Stomach (tissue), 8 donors: ENCODE measurements at regions not wholly inside any gene's neighbourhood (a gene's known extent, or its start where the extent isn't known, plus 50 kb on each side); places are given as distances from the start of the nearest gene placed in this dataset.

ENCODE experiments used
- DNase-seq, 2 donors: peaks; one replicate each; pipeline versions ENCODE4 v3.0.0 to v3.0.0-alpha.2; 2013 to 2019
- H3K27ac ChIP-seq, 5 donors: fragments of 200-600 bp in 4 of 5; sonication (generic) in 4 of 5; one replicate each; pipeline ENCODE4 v1.5.1; 2013 to 2019; ENCODE audit warnings: mild to moderate bottlenecking in 1 of 5, moderate library complexity in 1 of 5
- H3K27me3 ChIP-seq, 3 donors: fragments of 200-600 bp; sonication (generic); one replicate each; pipeline ENCODE4 v1.5.1; 2017 to 2019; ENCODE audit warnings: mixed run types in 1 of 3
- H3K36me3 ChIP-seq, 4 donors: fragments of 200-600 bp; sonication (generic); 1 replicate in 3 of 4; 2 replicates in 1 of 4; pipeline ENCODE4 v1.5.1; 2016 to 2019
- H3K4me1 ChIP-seq, 4 donors: fragments of 200-600 bp; sonication (generic); one replicate each; pipeline ENCODE4 v1.5.1; 2016 to 2019
- H3K4me3 ChIP-seq, 4 donors: fragments of 200-600 bp; sonication (generic) in 3 of 4; one replicate each; pipeline ENCODE4 v1.5.1; 2016 to 2019; ENCODE audit warnings: mild to moderate bottlenecking in 1 of 4
- H3K9me3 ChIP-seq, 4 donors: fragments of 200-600 bp; sonication (generic); one replicate each; pipeline ENCODE4 v1.5.1; 2016 to 2019
- EP300 ChIP-seq: sonication (generic); formaldehyde crosslinking; IDR thresholded peaks from one replicate; pipeline ENCODE4 v1.6.1; 2017; ENCODE audit warnings: antibody characterized with exemption
- POLR2A ChIP-seq, 4 donors: fragments of 450-650 bp; IDR thresholded peaks; one replicate each; pipeline ENCODE4 v1.6.1; 2016; ENCODE audit warnings: antibody characterized with exemption in 4 of 4, control low read depth in 2 of 4, mild to moderate bottlenecking in 1 of 4, moderate library complexity in 1 of 4
- POLR2AphosphoS5 ChIP-seq, 3 donors: sonication (generic); formaldehyde crosslinking; IDR thresholded peaks; one replicate each; pipeline ENCODE4 v1.6.1; 2016; ENCODE audit warnings: antibody characterized with exemption in 3 of 3
- WGBS, 5 donors: extraction: QIAGEN DNeasy Blood & Tissue Kit in 3 of 5; methylation state at CpG; one replicate each; pipeline versions ENCODE4 v1.1.5 to v1.1.7; 2013 to 2018; 5-methylcytosine and 5-hydroxymethylcytosine counted together
- intact Hi-C: fragments of 100-400 bp; cut with DNase I; formaldehyde crosslinking; loops from one replicate; pipeline ENCODE4 v1.15.1; 2023; ENCODE audit warnings: low total_unique reads
- TF ChIP-seq, protein P1 (sequence below), 7 experiments: fragments of 450-650 bp in 4 of 7; fragments of 200-600 bp in 3 of 7; sonication (generic) in 3 of 7; IDR thresholded peaks; one replicate each; pipeline ENCODE4 v1.5.1; 2016 to 2019; ENCODE audit warnings: antibody characterized with exemption in 7 of 7, control low read depth in 2 of 7, mild to moderate bottlenecking in 1 of 7
- donor health status: healthy with polysubstance abuse.
- donor health status: Bipolar disorder and iron deficiency.
- donor health status: healthy.

GRCh38 chr7:124191030-124191429 is 158.2 kb upstream of the TMEM229A start:
- no peaks in the 10 kb centered on the region for H3K4me1 ChIP-seq
- intact Hi-C loops: no loop called here
- TF ChIP-seq, protein P1, sequence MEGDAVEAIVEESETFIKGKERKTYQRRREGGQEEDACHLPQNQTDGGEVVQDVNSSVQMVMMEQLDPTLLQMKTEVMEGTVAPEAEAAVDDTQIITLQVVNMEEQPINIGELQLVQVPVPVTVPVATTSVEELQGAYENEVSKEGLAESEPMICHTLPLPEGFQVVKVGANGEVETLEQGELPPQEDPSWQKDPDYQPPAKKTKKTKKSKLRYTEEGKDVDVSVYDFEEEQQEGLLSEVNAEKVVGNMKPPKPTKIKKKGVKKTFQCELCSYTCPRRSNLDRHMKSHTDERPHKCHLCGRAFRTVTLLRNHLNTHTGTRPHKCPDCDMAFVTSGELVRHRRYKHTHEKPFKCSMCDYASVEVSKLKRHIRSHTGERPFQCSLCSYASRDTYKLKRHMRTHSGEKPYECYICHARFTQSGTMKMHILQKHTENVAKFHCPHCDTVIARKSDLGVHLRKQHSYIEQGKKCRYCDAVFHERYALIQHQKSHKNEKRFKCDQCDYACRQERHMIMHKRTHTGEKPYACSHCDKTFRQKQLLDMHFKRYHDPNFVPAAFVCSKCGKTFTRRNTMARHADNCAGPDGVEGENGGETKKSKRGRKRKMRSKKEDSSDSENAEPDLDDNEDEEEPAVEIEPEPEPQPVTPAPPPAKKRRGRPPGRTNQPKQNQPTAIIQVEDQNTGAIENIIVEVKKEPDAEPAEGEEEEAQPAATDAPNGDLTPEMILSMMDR (IDR thresholded peaks at IDR 0.05): no peak
- TF ChIP-seq EP300 (no peak), POLR2A (IDR thresholded peaks at IDR 0.05) (no peak), POLR2AphosphoS5 (IDR thresholded peaks at IDR 0.05) (no peak)
- WGBS, 5 donors: 75 to 89% (median 84%) methylated on average over 3 of the region's 3 CpGs
- no peaks in the 10 kb centered on the region for H3K27me3 ChIP-seq
- peaks cover 0 to 6% (median 0%) of the 10 kb centered on the region in 4 donors for H3K9me3 ChIP-seq
- no peaks in the 10 kb centered on the region for H3K36me3 ChIP-seq
- no peak overlapping the region for H3K4me3 ChIP-seq
- H3K27ac ChIP-seq: no peak overlapping the region
- no peak for DNase-seq

GRCh38 chr7:124188576-124188975 is 155.7 kb upstream of the TMEM229A start:
- intact Hi-C loops: no loop called here
- Histone ChIP-seq H3K27me3 (no peaks in the 10 kb centered on the region), H3K36me3 (no peaks in the 10 kb centered on the region), H3K4me3 (no peak overlapping the region), H3K27ac (no peak overlapping the region), H3K4me1 (no peaks in the 10 kb centered on the region), H3K9me3 (no peaks in the 10 kb centered on the region)
- TF ChIP-seq, protein P1 (IDR thresholded peaks at IDR 0.05): no peak
- no peak for TF ChIP-seq POLR2A (IDR thresholded peaks at IDR 0.05)
- no peak for TF ChIP-seq POLR2AphosphoS5 (IDR thresholded peaks at IDR 0.05)
- TF ChIP-seq EP300: no peak
- WGBS, 5 donors: 12 to 42% (median 22%) methylated on average over 1 of the region's 1 CpG
- DNase-seq: no peak

- no peaks in the 10 kb centered on the region for H3K4me1 ChIP-seq
- H3K4me3 ChIP-seq: no peak overlapping the region
- H3K27ac ChIP-seq: no peak overlapping the region
- no peaks in the 10 kb centered on the region for H3K36me3 ChIP-seq
- intact Hi-C loops: no loop called here
- DNase-seq: no peak
- H3K9me3 ChIP-seq: no peaks in the 10 kb centered on the region
- TF ChIP-seq EP300: no peak
- TF ChIP-seq POLR2A (IDR thresholded peaks at IDR 0.05): no peak
- TF ChIP-seq, protein P1 (IDR thresholded peaks at IDR 0.05): no peak
- no peak for TF ChIP-seq POLR2AphosphoS5 (IDR thresholded peaks at IDR 0.05)
- no peaks in the 10 kb centered on the region for H3K27me3 ChIP-seq
- WGBS, 5 donors: 59 to 76% (median 67%) methylated on average over 4 of the region's 4 CpGs
Measured at GRCh38 chr7:124187962-124188361, 155.1 kb upstream of the TMEM229A start.

- H3K4me1 ChIP-seq: no peaks in the 10 kb centered on the region
- intact Hi-C loops: no loop called here
- no peaks in the 10 kb centered on the region for H3K36me3 ChIP-seq
- no peak overlapping the region for H3K27ac ChIP-seq
- no peak overlapping the region for H3K4me3 ChIP-seq
- no peaks in the 10 kb centered on the region for H3K9me3 ChIP-seq
- TF ChIP-seq, protein P1 (IDR thresholded peaks at IDR 0.05): no peak
- no peak for DNase-seq
- H3K27me3 ChIP-seq: no peaks in the 10 kb centered on the region
Measured at GRCh38 chr7:124183649-124184048, 150.8 kb upstream of the TMEM229A start.

- no peak for DNase-seq
- intact Hi-C loops: no loop called here
- 84 to 95% (median 92%) methylated on average over 2 of the region's 2 CpGs for WGBS, 5 donors
Measured at GRCh38 chr7:124179641-124180040, 146.8 kb upstream of the TMEM229A start.

More at GRCh38 chr7:124179641-124180040, 146.8 kb upstream of the TMEM229A start:
- Histone ChIP-seq H3K36me3 (no peaks in the 10 kb centered on the region), H3K4me1 (no peaks in the 10 kb centered on the region), H3K27ac (no peak overlapping the region), H3K27me3 (no peaks in the 10 kb centered on the region), H3K9me3 (no peaks in the 10 kb centered on the region), H3K4me3 (no peak overlapping the region)
- TF ChIP-seq POLR2A (IDR thresholded peaks at IDR 0.05) (no peak), EP300 (no peak), POLR2AphosphoS5 (IDR thresholded peaks at IDR 0.05) (no peak)
- TF ChIP-seq, protein P1 (IDR thresholded peaks at IDR 0.05): no peak
